ENCODE measurements at regions not wholly inside any gene's neighbourhood (a gene's known extent, or its start where the extent isn't known, plus 50 kb on each side); places are given as distances from the start of the nearest gene placed in this dataset.
A peak's percentile ranks its signal among the peaks of the same experiment; 100 is the strongest.

- no peak for TF ChIP-seq CTCF (IDR thresholded peaks at IDR 0.05; ENCODE audit: unreplicated experiment)
- no peak for DNase-seq (ENCODE audit: unreplicated experiment)
- H3K9me3 Mint-ChIP-seq (ENCODE audit: unreplicated experiment): no peaks in the 10 kb centered on the region
- no peak overlapping the region for H3K27ac Mint-ChIP-seq (ENCODE audit: low read depth, unreplicated experiment)
- H3K36me3 Mint-ChIP-seq (ENCODE audit: insufficient read depth, unreplicated experiment): no peaks in the 10 kb centered on the region
- BruUV-seq (replicated peaks): no TSS peak
- CTCF ChIA-PET: interaction anchor here (0.6 kb wide), 1 partner anchor 143 kb away, joined by 3 read pairs; no protein-coding TSS in a partner anchor
- peaks cover 17% of the 10 kb centered on the region for H3K4me1 Mint-ChIP-seq (ENCODE audit: insufficient read depth, unreplicated experiment)
- intact Hi-C loops (cut with micrococcal nuclease): loop anchor here (5.0 to 10.0 kb wide), 3 partner anchors 100 to 182 kb away; no protein-coding TSS in a partner anchor
- H3K4me3 Mint-ChIP-seq (ENCODE audit: unreplicated experiment): no peak overlapping the region
- POLR2A ChIA-PET: no interaction called here
- no peaks in the 10 kb centered on the region for H3K27me3 Mint-ChIP-seq (ENCODE audit: insufficient read depth, unreplicated experiment)
Observed at GRCh38 chr4:158995040-158995439, 107.8 kb upstream of the RAPGEF2 start.

- ChIA-PET CTCF (no interaction called here), POLR2A (interaction anchor here (1.1 to 3.1 kb wide), 5 partner anchors 11 to 94 kb away, joined by 3 to 28 read pairs (median 16); no protein-coding TSS in a partner anchor)
- H3K9me3 Mint-ChIP-seq (ENCODE audit: unreplicated experiment): no peaks in the 10 kb centered on the region
- H3K4me1 Mint-ChIP-seq (ENCODE audit: insufficient read depth, unreplicated experiment): peaks cover 17% of the 10 kb centered on the region
- H3K36me3 Mint-ChIP-seq (ENCODE audit: insufficient read depth, unreplicated experiment): no peaks in the 10 kb centered on the region
- no peak for TF ChIP-seq CTCF (IDR thresholded peaks at IDR 0.05; ENCODE audit: unreplicated experiment)
- intact Hi-C loops (cut with micrococcal nuclease): loop anchor here (2.0 to 10.0 kb wide), 4 partner anchors 101 to 181 kb away; no protein-coding TSS in a partner anchor
- no peaks in the 10 kb centered on the region for H3K27me3 Mint-ChIP-seq (ENCODE audit: insufficient read depth, unreplicated experiment)
- no peak for DNase-seq (ENCODE audit: unreplicated experiment)
- H3K4me3 Mint-ChIP-seq (ENCODE audit: unreplicated experiment): no peak overlapping the region
- no TSS peak for BruUV-seq (replicated peaks)
- H3K27ac Mint-ChIP-seq (ENCODE audit: low read depth, unreplicated experiment): no peak overlapping the region
Observed at GRCh38 chr4:158995965-158996364, 106.9 kb upstream of the RAPGEF2 start.

GRCh38 chr4:158996669-158997074, 106.2 kb upstream of the RAPGEF2 start:
- Mint-ChIP-seq H3K9me3 (ENCODE audit: unreplicated experiment) (no peaks in the 10 kb centered on the region), H3K27ac (ENCODE audit: low read depth, unreplicated experiment) (peak overlapping the region; percentile 63), H3K4me3 (ENCODE audit: unreplicated experiment) (no peak overlapping the region), H3K36me3 (ENCODE audit: insufficient read depth, unreplicated experiment) (no peaks in the 10 kb centered on the region), H3K27me3 (ENCODE audit: insufficient read depth, unreplicated experiment) (no peaks in the 10 kb centered on the region), H3K4me1 (ENCODE audit: insufficient read depth, unreplicated experiment) (peaks cover 17% of the 10 kb centered on the region)
- no TSS peak for BruUV-seq (replicated peaks)
- peak; percentile 97 for DNase-seq (ENCODE audit: unreplicated experiment)
- intact Hi-C loops (cut with micrococcal nuclease): loop anchor here (2.0 to 10.0 kb wide), 4 partner anchors 102 to 181 kb away; no protein-coding TSS in a partner anchor
- POLR2A ChIA-PET: interaction anchor here (0.6 to 3.1 kb wide), 12 partner anchors 10 to 232 kb away, joined by 3 to 28 read pairs (median 3); no protein-coding TSS in a partner anchor
- TF ChIP-seq CTCF (IDR thresholded peaks at IDR 0.05; ENCODE audit: unreplicated experiment): no peak
- CTCF ChIA-PET: no interaction called here

GRCh38 chr4:158997660-158998349, 105.1 kb upstream of the RAPGEF2 start:
- Mint-ChIP-seq H3K9me3 (ENCODE audit: unreplicated experiment) (no peaks in the 10 kb centered on the region), H3K4me3 (ENCODE audit: unreplicated experiment) (no peak overlapping the region), H3K27ac (ENCODE audit: low read depth, unreplicated experiment) (peak overlapping the region; percentile 63), H3K36me3 (ENCODE audit: insufficient read depth, unreplicated experiment) (no peaks in the 10 kb centered on the region), H3K4me1 (ENCODE audit: insufficient read depth, unreplicated experiment) (peaks cover 19% of the 10 kb centered on the region), H3K27me3 (ENCODE audit: insufficient read depth, unreplicated experiment) (no peaks in the 10 kb centered on the region)
- intact Hi-C loops (cut with micrococcal nuclease): loop anchor here (2.0 to 10.0 kb wide), 4 partner anchors 103 to 179 kb away; no protein-coding TSS in a partner anchor
- ChIA-PET CTCF (interaction anchor here (0.6 to 0.9 kb wide), 5 partner anchors 43 to 397 kb away, joined by 3 to 4 read pairs (median 3); no protein-coding TSS in a partner anchor), POLR2A (interaction anchor here (0.6 to 3.1 kb wide), 11 partner anchors 9 to 883 kb away, joined by 3 to 28 read pairs (median 5); no protein-coding TSS in a partner anchor)
- BruUV-seq (replicated peaks): no TSS peak
- TF ChIP-seq CTCF (IDR thresholded peaks at IDR 0.05; ENCODE audit: unreplicated experiment): no peak
- DNase-seq (ENCODE audit: unreplicated experiment): no peak
